ENCODE measurements at regions not wholly inside any gene's neighbourhood (a gene's known extent, or its start where the extent isn't known, plus 50 kb on each side); places are given as distances from the start of the nearest gene placed in this dataset.
A peak's percentile ranks its signal among the peaks of the same experiment; 100 is the strongest.

DNA sequence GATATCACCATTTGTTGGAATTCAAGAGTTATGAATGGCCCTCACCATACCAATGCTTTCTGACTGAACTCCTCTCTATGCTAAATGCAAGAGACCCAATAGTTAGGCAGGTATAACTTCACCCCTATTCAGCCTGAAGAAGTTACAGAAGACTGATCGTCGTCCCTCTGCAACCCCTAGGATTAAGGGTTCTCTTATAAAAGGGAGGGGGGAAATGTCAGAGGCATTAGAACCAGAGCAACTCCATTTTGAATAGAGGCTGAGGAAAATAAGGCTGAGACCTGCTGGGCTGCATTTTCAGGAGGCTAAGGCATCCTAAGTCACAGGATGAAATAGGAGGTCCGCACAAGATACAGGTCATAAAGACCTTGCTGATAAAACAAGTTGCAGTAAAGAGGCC lies 494.3 kb downstream of the SPRY1 start:
- no peak for ATAC-seq
- intact Hi-C loops (cut with DNase I), result no loop called here
- no peaks in the 10 kb centered on the region for H3K9me3 ChIP-seq
- TF ChIP-seq, protein P1, sequence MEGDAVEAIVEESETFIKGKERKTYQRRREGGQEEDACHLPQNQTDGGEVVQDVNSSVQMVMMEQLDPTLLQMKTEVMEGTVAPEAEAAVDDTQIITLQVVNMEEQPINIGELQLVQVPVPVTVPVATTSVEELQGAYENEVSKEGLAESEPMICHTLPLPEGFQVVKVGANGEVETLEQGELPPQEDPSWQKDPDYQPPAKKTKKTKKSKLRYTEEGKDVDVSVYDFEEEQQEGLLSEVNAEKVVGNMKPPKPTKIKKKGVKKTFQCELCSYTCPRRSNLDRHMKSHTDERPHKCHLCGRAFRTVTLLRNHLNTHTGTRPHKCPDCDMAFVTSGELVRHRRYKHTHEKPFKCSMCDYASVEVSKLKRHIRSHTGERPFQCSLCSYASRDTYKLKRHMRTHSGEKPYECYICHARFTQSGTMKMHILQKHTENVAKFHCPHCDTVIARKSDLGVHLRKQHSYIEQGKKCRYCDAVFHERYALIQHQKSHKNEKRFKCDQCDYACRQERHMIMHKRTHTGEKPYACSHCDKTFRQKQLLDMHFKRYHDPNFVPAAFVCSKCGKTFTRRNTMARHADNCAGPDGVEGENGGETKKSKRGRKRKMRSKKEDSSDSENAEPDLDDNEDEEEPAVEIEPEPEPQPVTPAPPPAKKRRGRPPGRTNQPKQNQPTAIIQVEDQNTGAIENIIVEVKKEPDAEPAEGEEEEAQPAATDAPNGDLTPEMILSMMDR (IDR thresholded peaks at IDR 0.05), result no peak
- no peaks in the 10 kb centered on the region for H3K36me3 ChIP-seq
- H3K27ac ChIP-seq, result no peak overlapping the region
- H3K4me1 ChIP-seq, result peaks cover 17% of the 10 kb centered on the region
- H3K4me3 ChIP-seq, result no peak overlapping the region
- H3K27me3 ChIP-seq (ENCODE audit: low read depth), result no peaks in the 10 kb centered on the region
- DNase-seq, result no peak

DNA sequence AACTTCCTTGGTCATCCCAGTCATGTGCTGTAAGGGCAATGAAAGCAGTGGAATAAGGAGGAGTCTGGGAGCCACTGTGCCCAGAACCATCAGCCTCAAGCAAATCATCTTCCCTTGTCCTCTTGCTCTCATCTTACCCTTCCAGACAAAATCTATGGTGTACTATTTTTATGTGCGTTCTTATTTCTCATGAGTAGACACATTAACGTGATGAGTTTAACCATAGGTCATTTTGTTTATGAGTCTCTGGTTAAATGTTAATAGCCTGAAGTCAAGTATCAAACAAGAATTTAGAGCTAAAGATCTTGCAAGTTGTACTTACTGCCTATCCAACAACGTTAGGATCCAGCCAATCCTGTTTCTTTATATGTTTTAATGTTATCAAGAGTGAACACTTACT lies 495.3 kb downstream of the SPRY1 start:
- no peak overlapping the region for H3K4me3 ChIP-seq
- H3K27me3 ChIP-seq (ENCODE audit: low read depth), result no peaks in the 10 kb centered on the region
- H3K27ac ChIP-seq, result no peak overlapping the region
- ATAC-seq (no peak), DNase-seq (no peak)
- H3K4me1 ChIP-seq, result peaks cover 26% of the 10 kb centered on the region
- TF ChIP-seq, protein P1 (IDR thresholded peaks at IDR 0.05), result no peak
- no peaks in the 10 kb centered on the region for H3K9me3 ChIP-seq
- intact Hi-C loops (cut with DNase I), result no loop called here
- no peaks in the 10 kb centered on the region for H3K36me3 ChIP-seq

DNA sequence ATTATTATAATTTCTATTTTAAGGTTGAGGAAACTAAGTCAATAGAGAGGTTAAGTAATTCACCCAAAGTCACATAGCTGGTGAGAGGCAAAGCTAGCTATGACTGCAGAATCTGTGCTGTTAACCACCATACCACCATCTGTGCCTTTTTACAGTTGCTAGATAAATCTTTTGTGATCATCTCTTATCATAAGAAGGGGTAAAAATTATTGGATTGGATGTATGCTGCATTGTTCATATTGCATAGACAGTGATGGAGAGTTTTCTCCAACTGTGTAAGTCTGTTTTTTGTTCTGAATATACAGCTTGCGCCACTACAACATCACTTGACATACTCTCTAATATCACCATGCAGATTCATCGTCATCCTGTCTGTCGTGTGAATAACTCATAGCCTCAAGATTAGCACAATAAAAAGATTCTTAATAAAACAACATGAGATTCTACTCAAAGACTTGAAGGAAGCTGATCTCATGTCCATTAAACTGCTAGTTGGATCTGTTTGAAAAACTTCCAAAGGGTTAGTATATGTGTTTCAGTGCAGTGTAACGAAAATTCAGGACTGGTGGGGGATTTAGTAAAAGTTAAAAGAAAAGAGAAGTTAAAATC lies 495.9 kb downstream of the SPRY1 start:
- ATAC-seq (no peak), DNase-seq (no peak)
- H3K4me3 ChIP-seq, result no peak overlapping the region
- intact Hi-C loops (cut with DNase I), result no loop called here
- H3K4me1 ChIP-seq, result peaks cover 31% of the 10 kb centered on the region
- H3K36me3 ChIP-seq, result no peaks in the 10 kb centered on the region
- peak overlapping the region; percentile 25 for H3K27ac ChIP-seq
- TF ChIP-seq, protein P1 (IDR thresholded peaks at IDR 0.05), result no peak
- H3K27me3 ChIP-seq (ENCODE audit: low read depth), result no peaks in the 10 kb centered on the region
- no peaks in the 10 kb centered on the region for H3K9me3 ChIP-seq

DNA sequence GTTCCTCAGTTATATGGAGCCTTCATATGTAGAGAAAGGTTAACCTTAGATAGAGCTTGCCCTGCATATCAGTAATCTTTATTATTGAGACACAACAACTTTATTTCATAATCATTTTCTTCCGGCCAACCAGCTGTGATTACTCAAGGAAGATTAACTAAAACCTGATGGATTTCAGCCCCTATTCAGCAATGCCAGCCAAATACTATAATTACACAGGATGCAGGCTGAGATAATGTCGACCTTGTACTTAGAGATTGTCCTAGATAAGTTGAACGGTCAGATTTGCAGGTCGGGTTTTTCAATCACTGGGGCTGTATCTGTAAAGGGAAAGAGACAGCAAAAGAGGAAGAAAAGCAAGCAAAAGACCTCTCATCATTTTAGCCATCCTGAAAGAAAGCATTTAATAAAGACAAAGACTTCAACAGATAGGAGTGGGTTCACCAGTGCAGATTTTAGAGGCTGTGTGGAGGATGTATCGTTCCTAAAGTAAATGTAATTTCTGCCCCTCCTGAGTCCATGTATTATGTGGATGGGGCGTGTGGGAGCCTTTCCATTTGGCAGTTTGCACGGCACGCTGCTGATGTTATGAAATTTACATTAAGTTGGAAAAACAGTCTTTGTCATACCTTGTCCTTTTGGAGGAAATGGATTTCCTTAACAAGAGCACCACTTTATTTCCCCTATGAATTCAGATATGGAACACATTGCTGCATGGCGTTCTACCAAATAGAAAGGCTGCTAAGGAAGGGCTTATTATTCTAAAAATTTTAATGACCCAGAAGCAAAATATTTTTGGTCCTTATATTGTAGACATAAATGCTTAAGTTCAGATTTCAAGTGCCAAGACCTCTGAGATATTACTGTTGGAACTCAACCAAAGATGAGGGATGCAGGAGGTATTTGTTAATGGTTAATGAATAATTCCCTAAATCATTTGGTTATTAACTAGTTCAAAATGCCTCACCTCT lies 496.7 kb downstream of the SPRY1 start:
- Histone ChIP-seq H3K36me3 (no peaks in the 10 kb centered on the region), H3K4me3 (no peak overlapping the region), H3K4me1 (peaks cover 31% of the 10 kb centered on the region), H3K27ac (peak overlapping the region; percentile 25), H3K9me3 (no peaks in the 10 kb centered on the region), H3K27me3 (ENCODE audit: low read depth) (no peaks in the 10 kb centered on the region)
- TF ChIP-seq, protein P1 (IDR thresholded peaks at IDR 0.05), result no peak
- ATAC-seq (peak; percentile 43 to 60), DNase-seq (no peak)
- intact Hi-C loops (cut with DNase I), result no loop called here

DNA sequence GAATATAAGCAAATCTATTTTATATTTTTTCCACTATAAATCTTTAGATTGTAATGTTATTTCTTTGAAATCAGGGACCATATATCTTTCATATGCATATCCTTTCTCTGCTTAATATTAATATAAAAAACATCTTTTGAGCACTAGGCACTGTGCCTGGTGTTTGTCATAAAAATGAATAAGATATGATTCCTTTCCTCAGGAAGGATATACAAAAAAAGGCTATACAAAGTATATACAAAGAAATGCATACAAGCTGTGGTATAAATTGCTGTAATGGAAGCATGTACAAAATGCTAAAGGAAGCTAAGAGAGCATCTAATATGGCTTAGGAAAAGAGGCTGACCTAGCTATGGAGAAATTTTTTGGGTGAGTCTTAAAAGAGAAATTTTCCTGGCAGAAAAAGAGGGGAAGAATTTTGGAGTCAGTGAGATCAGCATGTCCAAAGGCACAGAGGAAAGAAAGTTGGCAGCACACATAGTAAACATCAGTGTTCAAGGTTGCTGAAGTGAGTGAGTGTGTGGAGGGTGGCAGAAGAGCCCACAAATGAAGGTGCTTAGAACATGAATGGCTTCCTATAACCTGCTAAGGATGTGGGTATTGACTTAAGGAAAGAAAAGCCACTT lies 500.0 kb downstream of the SPRY1 start:
- peak; percentile 51 to 57 for ATAC-seq

More for the DNA sequence above, 500.0 kb downstream of the SPRY1 start:
- DNase-seq, result no peak
- H3K4me1 ChIP-seq, result peaks cover 31% of the 10 kb centered on the region
- TF ChIP-seq, protein P1 (IDR thresholded peaks at IDR 0.05), result no peak
- H3K27me3 ChIP-seq (ENCODE audit: low read depth), result no peaks in the 10 kb centered on the region
- H3K9me3 ChIP-seq, result no peaks in the 10 kb centered on the region
- no peak overlapping the region for H3K4me3 ChIP-seq
- intact Hi-C loops (cut with DNase I), result no loop called here
- H3K36me3 ChIP-seq, result no peaks in the 10 kb centered on the region
- H3K27ac ChIP-seq, result no peak overlapping the region

Data from lower lobe of right lung (tissue), 2 donors.